SKM-1 treated with dmso at 0.1 percent for 144 hours (cell line): ENCODE measurements at regions not wholly inside any gene's neighbourhood (a gene's known extent, or its start where the extent isn't known, plus 50 kb on each side); places are given as distances from the start of the nearest gene placed in this dataset.

Experiments
- DNase-seq: peaks from one replicate; lab custom pipeline; 2025; ENCODE audit not compliant: unreplicated experiment; lab: John Stamatoyannopoulos, UW

GRCh38 chr17:72297326-72298115 lies 176.7 kb downstream of the SOX9 start:
- no peak for DNase-seq

- no peak for DNase-seq
Measured at GRCh38 chr17:72299100-72299499, 178.3 kb downstream of the SOX9 start.

GRCh38 chr17:72299592-72299991 lies 178.8 kb downstream of the SOX9 start:
- no peak for DNase-seq

- DNase-seq = no peak
Measured at GRCh38 chr17:72301887-72302286, 181.1 kb downstream of the SOX9 start.

- no peak for DNase-seq
Measured at GRCh38 chr17:72302735-72303134, 181.9 kb downstream of the SOX9 start.

- DNase-seq = no peak
Measured at GRCh38 chr17:72303787-72304733, 183.2 kb downstream of the SOX9 start.

GRCh38 chr17:72304859-72305258 lies 184.0 kb downstream of the SOX9 start:
- no peak for DNase-seq

- DNase-seq = no peak
Measured at GRCh38 chr17:72305472-72305871, 184.7 kb downstream of the SOX9 start.

GRCh38 chr17:72306037-72306436 lies 185.2 kb downstream of the SOX9 start:
- peak; percentile 73 for DNase-seq

GRCh38 chr17:72307836-72308235 lies 187.0 kb downstream of the SOX9 start:
- DNase-seq = no peak

GRCh38 chr17:72308744-72309385 lies 188.0 kb downstream of the SOX9 start:
- no peak for DNase-seq

- DNase-seq = no peak
Measured at GRCh38 chr17:72311004-72311403, 190.2 kb downstream of the SOX9 start.

- no peak for DNase-seq
Measured at GRCh38 chr17:72315122-72315913, 194.5 kb downstream of the SOX9 start.

- no peak for DNase-seq
Measured at GRCh38 chr17:72318131-72318530, 197.3 kb downstream of the SOX9 start.

GRCh38 chr17:72321896-72322295 lies 201.1 kb downstream of the SOX9 start:
- no peak for DNase-seq

GRCh38 chr17:72332367-72332766 lies 211.5 kb downstream of the SOX9 start:
- no peak for DNase-seq

GRCh38 chr17:72333570-72333969 lies 212.8 kb downstream of the SOX9 start:
- DNase-seq = no peak

- DNase-seq = no peak
Measured at GRCh38 chr17:72334205-72334604, 213.4 kb downstream of the SOX9 start.

GRCh38 chr17:72336026-72336803 lies 215.4 kb downstream of the SOX9 start:
- no peak for DNase-seq

- DNase-seq = no peak
Measured at GRCh38 chr17:72336804-72337070, 215.9 kb downstream of the SOX9 start.
